Endodermal cell (in vitro differentiated cells): ENCODE measurements at regions not wholly inside any gene's neighbourhood (a gene's known extent, or its start where the extent isn't known, plus 50 kb on each side); places are given as distances from the start of the nearest gene placed in this dataset.

Experiments
- DNase-seq: peaks from one replicate; pipeline ENCODE4 v3.0.0-alpha.2; 2017
- H3K27ac ChIP-seq: 2 replicates; pipeline ENCODE4 v1.5.1; 2013; ENCODE audit warnings: mild to moderate bottlenecking, low read depth, low read length, moderate library complexity
- H3K27me3 ChIP-seq: 2 replicates; pipeline ENCODE4 v1.6.1; 2013; ENCODE audit warnings: mild to moderate bottlenecking, low read length, moderate library complexity; ENCODE audit not compliant: insufficient read depth, control insufficient read depth, poor library complexity, severe bottlenecking
- H3K36me3 ChIP-seq: 2 replicates; pipeline ENCODE4 v1.7.0; 2013; ENCODE audit warnings: mild to moderate bottlenecking, low read length, moderate library complexity; ENCODE audit not compliant: control insufficient read depth, insufficient read depth
- H3K4me1 ChIP-seq: one replicate; pipeline ENCODE4 v1.7.0; 2013; ENCODE audit warnings: low read length; ENCODE audit not compliant: control insufficient read depth, insufficient read depth
- H3K4me3 ChIP-seq: 2 replicates; pipeline ENCODE4 v1.5.1; 2013; ENCODE audit warnings: mild to moderate bottlenecking, low read length, moderate library complexity
- H3K9ac ChIP-seq: 2 replicates; pipeline ENCODE4 v1.6.1; 2013; ENCODE audit warnings: mild to moderate bottlenecking, low read length, moderate library complexity; ENCODE audit not compliant: poor library complexity, severe bottlenecking; ENCODE audit errors: extremely low read depth
- H3K9me3 ChIP-seq: 2 replicates; pipeline ENCODE4 v1.6.1; 2013; ENCODE audit warnings: mild to moderate bottlenecking, low read length, moderate library complexity; ENCODE audit not compliant: control insufficient read depth
- H3K27ac Mint-ChIP-seq: 2 replicates; pipeline ENCODE4 v1.8.0; 2020; ENCODE audit warnings: mixed read lengths
- H3K27me3 Mint-ChIP-seq: 2 replicates; pipeline ENCODE4 v1.8.0; 2021; ENCODE audit warnings: mild to moderate bottlenecking, mixed read lengths; ENCODE audit not compliant: insufficient read depth
- H3K36me3 Mint-ChIP-seq: 2 replicates; pipeline ENCODE4 v1.8.0; 2020; ENCODE audit warnings: low read depth, mixed read lengths
- H3K4me1 Mint-ChIP-seq: 2 replicates; pipeline ENCODE4 v1.8.0; 2020; ENCODE audit warnings: mixed read lengths
- H3K4me3 Mint-ChIP-seq: 2 replicates; pipeline ENCODE4 v1.8.0; 2020; ENCODE audit warnings: mild to moderate bottlenecking, moderate library complexity, mixed read lengths
- H3K9me3 Mint-ChIP-seq: 2 replicates; pipeline ENCODE4 v1.8.0; 2020; ENCODE audit warnings: mild to moderate bottlenecking, mixed read lengths
- CTCF ChIP-seq: fragments of 200-600 bp; sonication (generic); conservative IDR thresholded peaks from 2 replicates; pipeline ENCODE4 v1.5.0; 2021; ENCODE audit warnings: antibody characterized with exemption, mild to moderate bottlenecking
- WGBS, 2 experiments: methylation state at CpG; one replicate each; pipeline versions ENCODE4 v1.1.5 to v1.1.7; 2013; ENCODE audit warnings: missing lambda C conversion rate in 2 of 2, mixed read lengths in 1 of 2; ENCODE audit not compliant: insufficient coverage in 1 of 2, insufficient read length in 1 of 2; 5-methylcytosine and 5-hydroxymethylcytosine counted together

GRCh38 chr18:67961701-67962440 is 445.4 kb upstream of the DSEL start:
- Histone ChIP-seq H3K9me3 (no peaks in the 10 kb centered on the region), H3K4me1 (no peaks in the 10 kb centered on the region), H3K4me3 (no peak overlapping the region), H3K36me3 (no peaks in the 10 kb centered on the region), H3K27ac (no peak overlapping the region), H3K27me3 (no peaks in the 10 kb centered on the region), H3K9ac (no peak overlapping the region)
- TF ChIP-seq CTCF = no peak
- Mint-ChIP-seq H3K4me1 (peaks cover 12% of the 10 kb centered on the region), H3K4me3 (no peak overlapping the region), H3K9me3 (no peaks in the 10 kb centered on the region), H3K27ac (no peak overlapping the region), H3K27me3 (no peaks in the 10 kb centered on the region), H3K36me3 (no peaks in the 10 kb centered on the region)
- WGBS, 2 experiments = 94 to 96% methylated on average over 4 to 7 of the region's 7 CpGs
- DNase-seq = no peak

GRCh38 chr18:67957684-67958083 is 441.2 kb upstream of the DSEL start:
- H3K27ac ChIP-seq = no peak overlapping the region
- H3K9ac ChIP-seq = no peak overlapping the region
- H3K4me3 Mint-ChIP-seq = no peak overlapping the region
- no peak for TF ChIP-seq CTCF
- no peaks in the 10 kb centered on the region for H3K9me3 ChIP-seq
- H3K27ac Mint-ChIP-seq = no peak overlapping the region
- no peaks in the 10 kb centered on the region for H3K4me1 ChIP-seq
- no peaks in the 10 kb centered on the region for H3K36me3 Mint-ChIP-seq
- no peaks in the 10 kb centered on the region for H3K36me3 ChIP-seq
- no peaks in the 10 kb centered on the region for H3K27me3 ChIP-seq
- H3K4me3 ChIP-seq = no peak overlapping the region
- H3K27me3 Mint-ChIP-seq = no peaks in the 10 kb centered on the region
- H3K4me1 Mint-ChIP-seq = peaks cover 19% of the 10 kb centered on the region
- H3K9me3 Mint-ChIP-seq = no peaks in the 10 kb centered on the region
- WGBS, 2 experiments = 90 to 100% methylated on average over 1 to 2 of the region's 2 CpGs
- DNase-seq = no peak

- no peaks in the 10 kb centered on the region for H3K27me3 Mint-ChIP-seq
- peaks cover 19% of the 10 kb centered on the region for H3K4me1 Mint-ChIP-seq
- Histone ChIP-seq H3K27ac (no peak overlapping the region), H3K36me3 (no peaks in the 10 kb centered on the region), H3K27me3 (no peaks in the 10 kb centered on the region), H3K4me3 (no peak overlapping the region), H3K9me3 (no peaks in the 10 kb centered on the region), H3K9ac (no peak overlapping the region), H3K4me1 (no peaks in the 10 kb centered on the region)
- 42 to 83% methylated on average over 1 to 3 of the region's 3 CpGs for WGBS, 2 experiments
- no peaks in the 10 kb centered on the region for H3K9me3 Mint-ChIP-seq
- no peak overlapping the region for H3K4me3 Mint-ChIP-seq
- no peak for TF ChIP-seq CTCF
- DNase-seq = peak; percentile 41
- H3K27ac Mint-ChIP-seq = no peak overlapping the region
- H3K36me3 Mint-ChIP-seq = no peaks in the 10 kb centered on the region
Observed at GRCh38 chr18:67954594-67954993, 438.1 kb upstream of the DSEL start.
